ENCODE measurements at regions not wholly inside any gene's neighbourhood (a gene's known extent, or its start where the extent isn't known, plus 50 kb on each side); places are given as distances from the start of the nearest gene placed in this dataset.

GRCh38 chr2:149921911-149922616, 334.5 kb upstream of the MMADHC start:
- TF ChIP-seq CTCF (IDR thresholded peaks at IDR 0.05) (no peak), POLR2A (IDR thresholded peaks at IDR 0.05) (no peak)
